ENCODE measurements at regions not wholly inside any gene's neighbourhood (a gene's known extent, or its start where the extent isn't known, plus 50 kb on each side); places are given as distances from the start of the nearest gene placed in this dataset.

DNA sequence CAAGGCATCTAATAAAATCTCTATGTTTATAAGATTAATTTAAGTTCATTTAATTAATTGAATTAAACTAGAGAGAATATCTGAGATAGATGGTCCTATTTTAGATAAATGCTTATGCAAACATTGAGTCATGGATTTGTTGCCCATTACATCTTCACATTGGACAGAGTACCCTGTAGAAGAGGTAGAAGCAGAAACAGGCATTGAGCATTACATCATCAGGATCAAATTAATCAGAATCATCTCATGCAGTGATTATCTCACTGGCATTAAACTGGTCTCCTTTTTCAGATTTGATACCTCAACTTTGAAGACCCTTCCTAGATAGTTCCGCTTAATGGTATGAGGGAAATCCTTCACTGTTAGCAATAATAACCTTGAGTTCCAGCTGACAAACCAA is 469.6 kb upstream of the VRK2 start:
- no peaks in the 10 kb centered on the region for H3K27me3 ChIP-seq
- DNase-seq (ENCODE audit: low spot score): no peak
- no peaks in the 10 kb centered on the region for H3K36me3 Mint-ChIP-seq
- TF ChIP-seq, protein P1, sequence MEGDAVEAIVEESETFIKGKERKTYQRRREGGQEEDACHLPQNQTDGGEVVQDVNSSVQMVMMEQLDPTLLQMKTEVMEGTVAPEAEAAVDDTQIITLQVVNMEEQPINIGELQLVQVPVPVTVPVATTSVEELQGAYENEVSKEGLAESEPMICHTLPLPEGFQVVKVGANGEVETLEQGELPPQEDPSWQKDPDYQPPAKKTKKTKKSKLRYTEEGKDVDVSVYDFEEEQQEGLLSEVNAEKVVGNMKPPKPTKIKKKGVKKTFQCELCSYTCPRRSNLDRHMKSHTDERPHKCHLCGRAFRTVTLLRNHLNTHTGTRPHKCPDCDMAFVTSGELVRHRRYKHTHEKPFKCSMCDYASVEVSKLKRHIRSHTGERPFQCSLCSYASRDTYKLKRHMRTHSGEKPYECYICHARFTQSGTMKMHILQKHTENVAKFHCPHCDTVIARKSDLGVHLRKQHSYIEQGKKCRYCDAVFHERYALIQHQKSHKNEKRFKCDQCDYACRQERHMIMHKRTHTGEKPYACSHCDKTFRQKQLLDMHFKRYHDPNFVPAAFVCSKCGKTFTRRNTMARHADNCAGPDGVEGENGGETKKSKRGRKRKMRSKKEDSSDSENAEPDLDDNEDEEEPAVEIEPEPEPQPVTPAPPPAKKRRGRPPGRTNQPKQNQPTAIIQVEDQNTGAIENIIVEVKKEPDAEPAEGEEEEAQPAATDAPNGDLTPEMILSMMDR (IDR thresholded peaks at IDR 0.05): no peak
- TF ChIP-seq EZH2phosphoT487 (IDR thresholded peaks at IDR 0.05) (no peak), EZH2 (IDR thresholded peaks at IDR 0.05) (no peak)
- H3K27ac Mint-ChIP-seq: no peak overlapping the region
- no peak overlapping the region for H3K27ac ChIP-seq
- no peaks in the 10 kb centered on the region for H3K79me2 ChIP-seq (ENCODE audit: low read depth)
- no peaks in the 10 kb centered on the region for H4K20me1 ChIP-seq (ENCODE audit: low read depth)
- H3K36me3 ChIP-seq: no peaks in the 10 kb centered on the region
- H3K9me3 Mint-ChIP-seq: no peaks in the 10 kb centered on the region
- H3K4me1 Mint-ChIP-seq: no peaks in the 10 kb centered on the region
- H3K4me2 ChIP-seq: no peak overlapping the region
- H3F3A ChIP-seq (ENCODE audit: low read depth): no peaks in the 10 kb centered on the region
- no peaks in the 10 kb centered on the region for H3K27me3 Mint-ChIP-seq (ENCODE audit: insufficient read depth, low read depth)
- no peaks in the 10 kb centered on the region for H3K4me1 ChIP-seq
- H3K9me3 ChIP-seq (ENCODE audit: low read depth): no peaks in the 10 kb centered on the region
- H2AFZ ChIP-seq (replicated peaks): no peak overlapping the region
- H3K4me3 ChIP-seq: no peak overlapping the region
- H3K9ac ChIP-seq: no peak overlapping the region
- no peak overlapping the region for H3K4me3 Mint-ChIP-seq

DNA sequence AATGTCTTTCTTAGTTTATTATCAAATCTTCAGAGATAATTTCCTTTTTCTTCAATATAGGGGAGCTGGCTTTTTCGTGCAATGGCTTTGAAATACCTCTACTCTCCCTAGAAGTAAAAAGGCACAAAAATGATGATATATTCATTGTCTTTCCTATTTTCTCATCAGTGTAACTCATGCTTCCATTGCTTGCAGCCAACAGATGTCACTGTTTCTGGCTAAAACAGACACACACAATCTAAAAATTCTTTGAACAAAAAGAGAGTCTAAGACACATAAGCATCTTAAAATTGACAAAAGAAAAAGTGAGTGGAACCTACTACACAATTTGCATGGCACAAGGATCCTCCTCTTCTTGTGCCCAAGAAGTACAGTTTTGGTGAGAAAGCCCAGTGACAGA is 448.7 kb upstream of the VRK2 start:
- DNase-seq (ENCODE audit: low spot score): no peak
- H3K36me3 ChIP-seq: no peaks in the 10 kb centered on the region

DNA sequence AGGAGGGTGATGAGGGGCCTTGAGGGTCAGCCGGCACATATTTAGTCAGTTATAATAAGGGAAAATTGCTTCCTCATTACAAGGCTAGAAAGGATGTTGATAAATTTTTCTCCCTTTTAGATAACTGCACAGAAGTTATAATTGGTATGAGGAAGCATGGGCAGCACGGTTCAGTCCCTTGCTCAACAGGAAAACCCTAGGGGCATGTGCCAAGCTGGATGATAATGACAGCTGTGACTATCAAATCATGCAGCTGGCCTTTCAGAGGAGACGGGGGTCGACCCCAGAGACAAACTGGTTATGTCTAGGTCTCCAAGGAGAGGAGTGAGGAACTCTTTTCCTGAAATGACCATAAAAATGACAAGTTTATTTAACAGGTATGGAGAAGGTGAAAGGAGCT is 448.1 kb upstream of the VRK2 start:
- Histone ChIP-seq H3K4me1 (no peaks in the 10 kb centered on the region), H3K9me3 (ENCODE audit: low read depth) (no peaks in the 10 kb centered on the region), H3K79me2 (ENCODE audit: low read depth) (no peaks in the 10 kb centered on the region), H3K27ac (no peak overlapping the region), H3K27me3 (no peaks in the 10 kb centered on the region), H3K4me3 (no peak overlapping the region), H3K9ac (no peak overlapping the region), H2AFZ (replicated peaks) (no peak overlapping the region), H4K20me1 (ENCODE audit: low read depth) (no peaks in the 10 kb centered on the region), H3F3A (ENCODE audit: low read depth) (no peaks in the 10 kb centered on the region), H3K36me3 (no peaks in the 10 kb centered on the region), H3K4me2 (no peak overlapping the region)
- H3K9me3 Mint-ChIP-seq: no peaks in the 10 kb centered on the region
- DNase-seq (ENCODE audit: low spot score): no peak
- H3K36me3 Mint-ChIP-seq: no peaks in the 10 kb centered on the region
- no peaks in the 10 kb centered on the region for H3K27me3 Mint-ChIP-seq (ENCODE audit: insufficient read depth, low read depth)
- H3K27ac Mint-ChIP-seq: no peak overlapping the region
- TF ChIP-seq EZH2 (IDR thresholded peaks at IDR 0.05) (no peak), EZH2phosphoT487 (IDR thresholded peaks at IDR 0.05) (no peak)
- TF ChIP-seq, protein P1 (IDR thresholded peaks at IDR 0.05): no peak
- no peak overlapping the region for H3K4me3 Mint-ChIP-seq
- no peaks in the 10 kb centered on the region for H3K4me1 Mint-ChIP-seq

More for the DNA sequence above, 448.7 kb upstream of the VRK2 start:
- no peaks in the 10 kb centered on the region for H3K27me3 ChIP-seq
- no peaks in the 10 kb centered on the region for H3K9me3 ChIP-seq (ENCODE audit: low read depth)
- H3K79me2 ChIP-seq (ENCODE audit: low read depth): no peaks in the 10 kb centered on the region
- no peaks in the 10 kb centered on the region for H3K9me3 Mint-ChIP-seq
- H3K36me3 Mint-ChIP-seq: no peaks in the 10 kb centered on the region
- H3K4me3 Mint-ChIP-seq: no peak overlapping the region
- H3K4me2 ChIP-seq: no peak overlapping the region
- no peaks in the 10 kb centered on the region for H3K27me3 Mint-ChIP-seq (ENCODE audit: insufficient read depth, low read depth)
- no peaks in the 10 kb centered on the region for H3K4me1 Mint-ChIP-seq
- H3K9ac ChIP-seq: no peak overlapping the region
- H2AFZ ChIP-seq (replicated peaks): peak overlapping the region; percentile 58
- no peak overlapping the region for H3K27ac ChIP-seq
- H3K4me3 ChIP-seq: no peak overlapping the region
- no peaks in the 10 kb centered on the region for H3K4me1 ChIP-seq
- no peak for TF ChIP-seq EZH2phosphoT487 (IDR thresholded peaks at IDR 0.05)
- TF ChIP-seq, protein P1 (IDR thresholded peaks at IDR 0.05): peak; percentile 12
- no peaks in the 10 kb centered on the region for H3F3A ChIP-seq (ENCODE audit: low read depth)
- no peaks in the 10 kb centered on the region for H4K20me1 ChIP-seq (ENCODE audit: low read depth)
- H3K27ac Mint-ChIP-seq: no peak overlapping the region

DNA sequence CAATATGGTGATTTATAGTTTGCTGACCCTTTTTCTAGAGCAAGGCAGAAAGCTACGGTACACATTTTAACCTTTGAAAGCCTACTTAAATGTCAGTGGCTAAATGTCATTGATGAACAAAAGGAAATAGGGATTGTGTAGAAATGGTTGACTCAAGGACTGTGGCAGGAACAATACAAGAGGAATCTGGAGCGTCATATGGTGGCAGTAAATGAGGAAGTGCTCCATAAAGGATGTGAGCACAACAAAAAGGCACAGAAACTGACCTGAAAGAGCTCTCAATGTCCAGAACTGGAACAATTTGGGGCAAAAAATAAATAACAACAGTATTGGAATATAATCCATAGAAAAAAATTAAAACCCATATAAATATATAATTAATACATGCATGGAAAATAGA is 443.9 kb upstream of the VRK2 start:
- H3K27ac Mint-ChIP-seq: no peak overlapping the region

More for the DNA sequence above, 443.9 kb upstream of the VRK2 start:
- Histone ChIP-seq H3K9me3 (ENCODE audit: low read depth) (no peaks in the 10 kb centered on the region), H3K27me3 (no peaks in the 10 kb centered on the region), H3K9ac (no peak overlapping the region), H3K27ac (no peak overlapping the region), H3K4me3 (no peak overlapping the region), H4K20me1 (ENCODE audit: low read depth) (no peaks in the 10 kb centered on the region), H2AFZ (replicated peaks) (peak overlapping the region; percentile 81), H3K79me2 (ENCODE audit: low read depth) (no peaks in the 10 kb centered on the region), H3F3A (ENCODE audit: low read depth) (no peaks in the 10 kb centered on the region), H3K36me3 (no peaks in the 10 kb centered on the region), H3K4me2 (no peak overlapping the region), H3K4me1 (no peaks in the 10 kb centered on the region)
- H3K27me3 Mint-ChIP-seq (ENCODE audit: insufficient read depth, low read depth): no peaks in the 10 kb centered on the region
- no peaks in the 10 kb centered on the region for H3K9me3 Mint-ChIP-seq
- H3K36me3 Mint-ChIP-seq: no peaks in the 10 kb centered on the region
- DNase-seq (ENCODE audit: low spot score): no peak
- H3K4me3 Mint-ChIP-seq: no peak overlapping the region
- TF ChIP-seq EZH2 (IDR thresholded peaks at IDR 0.05) (no peak), EZH2phosphoT487 (IDR thresholded peaks at IDR 0.05) (no peak)
- TF ChIP-seq, protein P1 (IDR thresholded peaks at IDR 0.05): no peak
- H3K4me1 Mint-ChIP-seq: no peaks in the 10 kb centered on the region
